Mucosa of descending colon (tissue), 3 donors: ENCODE measurements at regions not wholly inside any gene's neighbourhood (a gene's known extent, or its start where the extent isn't known, plus 50 kb on each side); places are given as distances from the start of the nearest gene placed in this dataset.
"Not testable (repeated sequence)": the region's sequence is repeated elsewhere in the genome, so short reads cannot be mapped to it uniquely, and the experiment has no call there.

Experiments used
- ATAC-seq: fragments of 200-7000 bp; cut with Tn5 transposase; one replicate; pipeline ENCODE4 v1.9.1; 2020; ENCODE audit warnings: mild to moderate bottlenecking, moderate library complexity
- DNase-seq, 3 donors: peaks; one replicate each; pipeline ENCODE4 v3.0.0-alpha.2; 2020
- H3K36me3 ChIP-seq: fragments of 200-600 bp; one replicate; pipeline ENCODE4 v1.8.0; 2021; ENCODE audit warnings: low read depth, mild to moderate bottlenecking
- H3K4me1 ChIP-seq: fragments of 200-600 bp; one replicate; pipeline ENCODE4 v1.8.0; 2021; ENCODE audit warnings: low read depth, mild to moderate bottlenecking
- H3K4me3 ChIP-seq: fragments of 200-600 bp; one replicate; pipeline ENCODE4 v1.8.0; 2021; ENCODE audit warnings: mild to moderate bottlenecking
- H3K9me3 ChIP-seq: fragments of 200-600 bp; one replicate; pipeline ENCODE4 v1.8.0; 2021; ENCODE audit warnings: mild to moderate bottlenecking
- CTCF ChIP-seq: fragments of 200-600 bp; IDR thresholded peaks from one replicate; pipeline ENCODE4 v1.8.0; 2022; ENCODE audit warnings: antibody characterized with exemption, mild to moderate bottlenecking
- intact Hi-C, 2 donors: fragments of 100-400 bp; cut with DNase I in 1 of 2; cut with micrococcal nuclease in 1 of 2; formaldehyde crosslinking; loops; one replicate each; pipeline versions ENCODE4 v1.11.0 to v1.11.1; 2022; cut with DNase I, micrococcal nuclease
- donor health status: DM: no; HTN: no; CAD: no; lungs with moderate emphysema.
- donor health status: DM: no; HTN: no; CAD: no.
- donor health status: DM: no; HTN: yes; CAD: no.

GRCh38 chr4:104919406-104919805 lies 227.3 kb upstream of the TET2 start:
- intact Hi-C loops: no loop called here

GRCh38 chr4:104930298-104930697 lies 216.4 kb upstream of the TET2 start:
- ATAC-seq: no peak
- TF ChIP-seq CTCF: no peak
- no peak for DNase-seq

More at GRCh38 chr4:104919406-104919805, 227.3 kb upstream of the TET2 start:
- H3K9me3 ChIP-seq: no peaks in the 10 kb centered on the region
- DNase-seq (no peak), ATAC-seq (no peak)
- no peak overlapping the region for H3K4me3 ChIP-seq
- no peak for TF ChIP-seq CTCF
- no peaks in the 10 kb centered on the region for H3K4me1 ChIP-seq
- no peaks in the 10 kb centered on the region for H3K36me3 ChIP-seq

DNA sequence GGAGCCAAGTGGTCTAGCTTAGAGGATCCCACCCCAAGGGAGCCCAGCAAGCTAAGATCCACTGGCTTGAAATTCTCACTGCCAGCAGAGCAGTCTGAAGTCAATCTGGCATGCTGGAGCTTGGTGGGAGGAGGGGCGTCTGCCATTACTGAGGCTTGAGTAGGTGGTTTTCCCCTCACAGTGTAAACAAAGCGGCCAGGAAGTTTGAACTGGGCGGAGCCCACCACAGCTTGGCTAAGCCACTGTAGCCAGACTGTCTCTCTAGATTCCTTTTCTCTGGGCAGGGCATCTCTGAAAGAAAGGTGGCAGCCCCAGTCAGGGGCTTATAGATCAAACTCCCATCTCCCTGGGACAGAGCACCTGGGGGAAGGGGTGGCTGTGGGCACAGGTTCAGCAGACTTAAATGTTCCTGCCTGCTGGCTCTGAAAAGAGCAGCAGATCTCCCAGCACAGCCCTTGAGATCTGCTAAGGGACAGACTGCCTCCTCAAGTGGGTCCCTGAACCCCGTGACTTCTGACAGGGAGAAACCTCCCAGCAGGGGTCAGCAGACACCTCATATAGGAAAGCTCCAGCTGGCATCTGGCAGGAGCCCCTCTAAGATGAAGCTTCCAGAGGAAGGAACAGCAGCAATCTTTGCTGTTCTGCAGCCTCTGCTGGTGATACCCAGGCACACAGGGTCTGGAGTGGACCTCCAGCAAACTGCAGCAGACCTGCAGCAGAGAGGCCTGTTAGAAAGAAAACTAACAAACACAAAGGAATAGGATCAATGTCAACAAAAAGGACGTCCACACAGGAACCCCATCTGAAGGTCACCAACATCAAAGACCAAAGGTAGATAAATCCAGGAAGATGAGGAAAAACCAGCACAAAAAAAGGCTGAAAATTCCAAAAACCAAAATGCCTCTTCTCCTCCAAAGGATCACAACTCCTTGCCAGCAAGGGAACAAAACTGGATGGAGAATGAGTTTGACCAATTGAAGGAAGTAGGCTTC lies 215.6 kb upstream of the TET2 start:
- DNase-seq: peak; percentile 47 to 76 (median 51)
- H3K4me1 ChIP-seq, H3K36me3 ChIP-seq, H3K4me3 ChIP-seq, intact Hi-C loops, H3K9me3 ChIP-seq: not testable (repeated sequence)
- peak; percentile 23 for ATAC-seq

More at GRCh38 chr4:104930298-104930697, 216.4 kb upstream of the TET2 start:
- intact Hi-C loops: no loop called here
- H3K4me1 ChIP-seq: no peaks in the 10 kb centered on the region
- no peak overlapping the region for H3K4me3 ChIP-seq
- H3K9me3 ChIP-seq: peaks cover 7% of the 10 kb centered on the region
- no peaks in the 10 kb centered on the region for H3K36me3 ChIP-seq

DNA sequence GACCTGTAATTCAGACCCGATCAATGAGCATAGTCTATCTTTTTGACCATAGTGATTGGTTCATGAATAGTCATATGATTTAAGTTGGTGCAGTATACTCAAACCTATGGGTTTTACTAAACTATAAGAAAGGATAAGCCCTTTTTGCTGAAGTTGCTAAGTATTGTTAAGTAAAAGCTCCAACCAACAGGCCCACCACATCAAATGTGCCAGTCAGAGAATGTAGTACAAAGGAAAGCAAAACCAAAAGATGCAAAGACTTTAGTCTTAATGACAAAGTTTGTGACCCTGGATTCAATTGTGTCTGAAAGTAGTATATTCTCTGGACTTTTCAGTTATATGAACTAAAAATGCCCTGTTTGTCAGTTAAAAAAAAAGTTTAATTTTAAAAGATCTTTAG lies 208.1 kb upstream of the TET2 start:
- intact Hi-C loops: no loop called here
- Histone ChIP-seq H3K36me3 (no peaks in the 10 kb centered on the region), H3K9me3 (peaks cover 7% of the 10 kb centered on the region), H3K4me1 (no peaks in the 10 kb centered on the region), H3K4me3 (no peak overlapping the region)
- DNase-seq (no peak), ATAC-seq (no peak)
- TF ChIP-seq CTCF: no peak

DNA sequence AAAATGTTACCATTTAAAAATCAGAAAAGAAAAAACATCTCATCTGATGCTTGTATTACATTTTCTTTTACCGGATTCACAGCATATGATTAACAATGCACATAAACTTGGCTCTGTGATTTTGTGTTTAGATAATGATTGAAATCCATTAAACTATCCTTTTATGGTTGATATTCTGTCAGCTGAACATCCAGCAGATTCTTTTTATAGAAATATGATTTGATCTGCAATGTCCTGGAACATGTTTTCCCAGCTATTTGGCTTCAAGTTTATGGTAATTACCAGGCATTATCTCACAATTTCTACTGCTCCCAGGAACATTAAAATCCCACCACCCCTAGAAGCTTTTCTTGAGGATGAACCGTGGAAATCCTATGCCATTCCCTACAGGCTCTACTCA lies 205.7 kb upstream of the TET2 start:
- ATAC-seq (no peak), DNase-seq (no peak)
- no peak overlapping the region for H3K4me3 ChIP-seq
- no peaks in the 10 kb centered on the region for H3K4me1 ChIP-seq
- H3K9me3 ChIP-seq: no peaks in the 10 kb centered on the region
- no peaks in the 10 kb centered on the region for H3K36me3 ChIP-seq
- no peak for TF ChIP-seq CTCF
- intact Hi-C loops: no loop called here

GRCh38 chr4:104941661-104942062 lies 205.0 kb upstream of the TET2 start:
- DNase-seq (no peak), ATAC-seq (no peak)
- intact Hi-C loops: no loop called here
- no peak for TF ChIP-seq CTCF
- no peaks in the 10 kb centered on the region for H3K4me1 ChIP-seq
- no peaks in the 10 kb centered on the region for H3K36me3 ChIP-seq
- no peak overlapping the region for H3K4me3 ChIP-seq
- H3K9me3 ChIP-seq: no peaks in the 10 kb centered on the region
